Heart right ventricle (tissue), 16 donors: ENCODE measurements at regions not wholly inside any gene's neighbourhood (a gene's known extent, or its start where the extent isn't known, plus 50 kb on each side); places are given as distances from the start of the nearest gene placed in this dataset.

Experiments used
- ATAC-seq, 8 donors: fragments of 200-7000 bp; cut with Tn5 transposase; one replicate each; pipeline ENCODE4 v1.9.1; 2020; ENCODE audit warnings: mild to moderate bottlenecking in 8 of 8, moderate library complexity in 8 of 8, moderate number of reproducible peaks in 1 of 8
- DNase-seq, 2 donors: peaks; one replicate each; pipeline ENCODE4 v3.0.0-alpha.2; 2020
- H3K27ac ChIP-seq, 10 donors: fragments of 200-600 bp; sonication (generic) in 2 of 10; one replicate each; pipeline versions ENCODE4 v1.5.0 to v1.8.0; 2020 to 2022; ENCODE audit warnings: mild to moderate bottlenecking in 3 of 10
- H3K27me3 ChIP-seq, 7 donors: fragments of 200-600 bp; one replicate each; pipeline ENCODE4 v1.8.0; 2021 to 2022; ENCODE audit warnings: mild to moderate bottlenecking in 2 of 7
- H3K36me3 ChIP-seq, 9 donors: fragments of 200-600 bp; sonication (generic) in 1 of 9; one replicate each; pipeline versions ENCODE4 v1.5.0 to v1.8.0; 2020 to 2022; ENCODE audit warnings: mild to moderate bottlenecking in 2 of 9
- H3K4me1 ChIP-seq, 9 donors: fragments of 200-600 bp; sonication (generic) in 1 of 9; one replicate each; pipeline versions ENCODE4 v1.5.0 to v1.8.0; 2020 to 2022; ENCODE audit warnings: mild to moderate bottlenecking in 4 of 9
- H3K4me3 ChIP-seq, 10 donors: fragments of 200-600 bp; sonication (generic) in 2 of 10; one replicate each; pipeline versions ENCODE4 v1.5.0 to v1.8.0; 2020 to 2022; ENCODE audit warnings: mild to moderate bottlenecking in 7 of 10, moderate library complexity in 2 of 10
- H3K9me3 ChIP-seq, 11 donors: fragments of 200-600 bp in 10 of 11; sonication (generic) in 2 of 11; one replicate each; pipeline versions ENCODE4 v1.5.0 to v1.8.0; 2013 to 2022; ENCODE audit warnings: mild to moderate bottlenecking in 2 of 11, control low read depth in 1 of 11, moderate library complexity in 1 of 11
- CTCF ChIP-seq, 9 donors: fragments of 200-600 bp; sonication (generic) in 2 of 9; IDR thresholded peaks; one replicate each; pipeline versions ENCODE4 v1.5.0 to v1.8.0; 2021 to 2022; ENCODE audit warnings: antibody characterized with exemption in 9 of 9, mild to moderate bottlenecking in 5 of 9, moderate library complexity in 1 of 9
- WGBS, 2 donors: extraction: QIAGEN DNeasy Blood & Tissue Kit; methylation state at CpG; one replicate each; pipeline ENCODE4 v1.1.7; 2013; ENCODE audit warnings: inconsistent platforms in 1 of 2; 5-methylcytosine and 5-hydroxymethylcytosine counted together
- intact Hi-C, 10 donors: fragments of 100-400 bp; cut with DNase I; formaldehyde crosslinking; loops; one replicate each; pipeline versions ENCODE4 v1.11.1 to v1.14.2; 2022
- donor health status: Arrhythmogenic right ventricular cardiomyopathy.
- donor health status: ischemic (EF 13 %, LVEDD 7.1; RV severe dilation, severe dysfunction).
- donor health status: healthy with polysubstance abuse.
- donor health status: DM: no; HTN: yes; CAD: no.
- donor health status: DM: no; HTN: no; CAD: no.
- donor health status: ischemic (EF 25% LVEDD 6.9; RV normal size, moderate dysfunction).
- donor health status: ischemic (EF 25% LVEDD 5.7; RV mildly dilated, moderate dysfunction).
- donor health status: healthy.
- donor health status: DM: yes; HTN: yes; CAD: no.
- donor health status: Ischemic cardiomyopathy.
- donor health status: ischemic (EF 35%, LVEDD 5.7; RV mildly dilated, moderate dysfunction).
- donor health status: nonischemic (EF 11% LVEDD 7.7; RV severe dilation, severe dysfunction).
- donor health status: DM: yes; HTN: yes; CAD: no.
- donor health status: PGD.
- donor health status: ischemic (EF 29% LVEDD 5.4; RV normal size, mild dysfunction).
- donor health status: nonischemic (EF 23%, LVEDD 6.1; RV moderate dilation, normal function).

GRCh38 chr12:111202237-111202915 lies 166.5 kb downstream of the PHETA1 start:
- no peak overlapping the region for H3K4me3 ChIP-seq
- peaks cover 0 to 29% (median 17%) of the 10 kb centered on the region in 7 donors for H3K27me3 ChIP-seq

GRCh38 chr12:111201495-111202236 lies 167.2 kb downstream of the PHETA1 start:
- Histone ChIP-seq H3K27ac (no peak overlapping the region), H3K36me3 (no peaks in the 10 kb centered on the region), H3K27me3 (peaks cover 0 to 36% (median 17%) of the 10 kb centered on the region in 7 donors), H3K4me1 (peaks cover 0 to 6% (median 0%) of the 10 kb centered on the region in 9 donors), H3K4me3 (no peak overlapping the region), H3K9me3 (no peaks in the 10 kb centered on the region)
- no peak for DNase-seq
- intact Hi-C loops: no loop called here
- ATAC-seq: no peak
- TF ChIP-seq CTCF (IDR thresholded peaks at IDR 0.05): no peak
- WGBS, 2 donors: 75 to 77% methylated on average over 11 of the region's 11 CpGs

More at GRCh38 chr12:111202237-111202915, 166.5 kb downstream of the PHETA1 start:
- H3K27ac ChIP-seq: no peak overlapping the region
- no peak for TF ChIP-seq CTCF (IDR thresholded peaks at IDR 0.05)
- H3K9me3 ChIP-seq: no peaks in the 10 kb centered on the region
- ATAC-seq: no peak
- no peaks in the 10 kb centered on the region for H3K36me3 ChIP-seq
- no peak for DNase-seq
- intact Hi-C loops: no loop called here
- WGBS, 2 donors: 68 to 78% methylated on average over 17 of the region's 17 CpGs
- H3K4me1 ChIP-seq: peaks cover 0 to 6% (median 0%) of the 10 kb centered on the region in 9 donors

GRCh38 chr12:111201036-111201435 lies 167.9 kb downstream of the PHETA1 start:
- Histone ChIP-seq H3K9me3 (no peaks in the 10 kb centered on the region), H3K4me1 (peaks cover 0 to 6% (median 0%) of the 10 kb centered on the region in 9 donors), H3K27ac (no peak overlapping the region), H3K4me3 (no peak overlapping the region), H3K27me3 (peaks cover 0 to 38% (median 17%) of the 10 kb centered on the region in 7 donors), H3K36me3 (no peaks in the 10 kb centered on the region)
- WGBS, 2 donors: 21 to 33% methylated on average over 9 of the region's 9 CpGs
- no peak for ATAC-seq
- intact Hi-C loops: no loop called here
- no peak for TF ChIP-seq CTCF (IDR thresholded peaks at IDR 0.05)
- no peak for DNase-seq

GRCh38 chr12:111197376-111197944 lies 171.4 kb downstream of the PHETA1 start:
- H3K36me3 ChIP-seq: no peaks in the 10 kb centered on the region
- TF ChIP-seq CTCF (IDR thresholded peaks at IDR 0.05): no peak
- WGBS, 2 donors: 74 to 90% methylated on average over 6 of the region's 6 CpGs
- H3K9me3 ChIP-seq: no peaks in the 10 kb centered on the region
- H3K27me3 ChIP-seq: peaks cover 4 to 51% (median 24%) of the 10 kb centered on the region in 7 donors
- ATAC-seq: no peak
- H3K27ac ChIP-seq: no peak overlapping the region
- DNase-seq: no peak
- H3K4me3 ChIP-seq: no peak overlapping the region
- H3K4me1 ChIP-seq: no peaks in the 10 kb centered on the region
- intact Hi-C loops: no loop called here
